Suppressor macrophage treated with lipopolysaccharide for 4 hours (primary cell): ENCODE measurements at regions not wholly inside any gene's neighbourhood (a gene's known extent, or its start where the extent isn't known, plus 50 kb on each side); places are given as distances from the start of the nearest gene placed in this dataset.

Experiments used
- DNase-seq: peaks from one replicate; pipeline ENCODE4 v3.0.0-alpha.2; 2020

- no peak for DNase-seq
Measured at GRCh38 chr2:217622205-217623060, 380.4 kb downstream of the TNS1 start.

GRCh38 chr2:217621391-217621801 is 381.4 kb downstream of the TNS1 start:
- no peak for DNase-seq

- DNase-seq: no peak
Measured at GRCh38 chr2:217618744-217619143, 384.1 kb downstream of the TNS1 start.

GRCh38 chr2:217617616-217618022 is 385.2 kb downstream of the TNS1 start:
- no peak for DNase-seq

- no peak for DNase-seq
Measured at GRCh38 chr2:217616936-217617335, 385.9 kb downstream of the TNS1 start.

- DNase-seq: no peak
Measured at GRCh38 chr2:217615171-217615570, 387.6 kb downstream of the TNS1 start.

- peak; percentile 88 for DNase-seq
Measured at GRCh38 chr2:217614498-217614897, 388.3 kb downstream of the TNS1 start.

- DNase-seq: no peak
Measured at GRCh38 chr2:217614096-217614495, 388.7 kb downstream of the TNS1 start.

- DNase-seq: no peak
Measured at GRCh38 chr2:217612920-217613319, 389.9 kb downstream of the TNS1 start.

GRCh38 chr2:217612211-217612610 is 390.6 kb downstream of the TNS1 start:
- no peak for DNase-seq

- no peak for DNase-seq
Measured at GRCh38 chr2:217611626-217612127, 391.1 kb downstream of the TNS1 start.

- no peak for DNase-seq
Measured at GRCh38 chr2:217611056-217611455, 391.7 kb downstream of the TNS1 start.

- DNase-seq: no peak
Measured at GRCh38 chr2:217610401-217610814, 392.4 kb downstream of the TNS1 start.

- DNase-seq: no peak
Measured at GRCh38 chr2:217609952-217610351, 392.8 kb downstream of the TNS1 start.

GRCh38 chr2:217606296-217606695 is 396.5 kb downstream of the TNS1 start:
- no peak for DNase-seq

GRCh38 chr2:217604527-217605194 is 398.1 kb downstream of the TNS1 start:
- DNase-seq: no peak

- DNase-seq: no peak
Measured at GRCh38 chr2:217601601-217602000, 401.2 kb downstream of the TNS1 start.

- peak; percentile 22 for DNase-seq
Measured at GRCh38 chr2:217599906-217600305, 402.9 kb downstream of the TNS1 start.

GRCh38 chr2:217597681-217598080 is 405.1 kb downstream of the TNS1 start:
- no peak for DNase-seq

- DNase-seq: no peak
Measured at GRCh38 chr2:217597145-217597544, 405.6 kb downstream of the TNS1 start.

- DNase-seq: no peak
Measured at GRCh38 chr2:217593732-217594131, 409.1 kb downstream of the TNS1 start.

- DNase-seq: no peak
Measured at GRCh38 chr2:217588266-217588665, 414.5 kb downstream of the TNS1 start.

GRCh38 chr2:217585362-217585761 is 417.4 kb downstream of the TNS1 start:
- no peak for DNase-seq

- DNase-seq: peak; percentile 7
Measured at GRCh38 chr2:217580407-217580806, 422.4 kb downstream of the TNS1 start.
